ENCODE measurements at regions not wholly inside any gene's neighbourhood (a gene's known extent, or its start where the extent isn't known, plus 50 kb on each side); places are given as distances from the start of the nearest gene placed in this dataset.

- Histone ChIP-seq H3K27me3 (no peaks in the 10 kb centered on the region), H3K9me3 (no peaks in the 10 kb centered on the region)
Observed at GRCh38 chr18:25915907-25916306, 174.5 kb downstream of the SS18 start.

GRCh38 chr18:25898965-25899364 lies 191.4 kb downstream of the SS18 start:
- H3K4me3 ChIP-seq (ENCODE audit: low read depth, low read length): no peak overlapping the region

More at GRCh38 chr18:25915907-25916306, 174.5 kb downstream of the SS18 start:
- no peak for DNase-seq
- no peaks in the 10 kb centered on the region for H3K36me3 ChIP-seq
- 0 out of 2 replicates have a peak, but pooled peaks have one; percentile 12 for TF ChIP-seq CTCF (IDR thresholded peaks at IDR 0.05; ENCODE audit: low read depth, low read length)
- H3K4me1 ChIP-seq: no peaks in the 10 kb centered on the region
- H3K4me3 ChIP-seq (ENCODE audit: low read depth, low read length): no peak overlapping the region

GRCh38 chr18:25896956-25897355 lies 193.5 kb downstream of the SS18 start:
- Histone ChIP-seq H3K36me3 (no peaks in the 10 kb centered on the region), H3K9me3 (no peaks in the 10 kb centered on the region), H3K4me1 (no peaks in the 10 kb centered on the region), H3K27me3 (no peaks in the 10 kb centered on the region), H3K4me3 (ENCODE audit: low read depth, low read length) (no peak overlapping the region)
- DNase-seq: no peak
- TF ChIP-seq CTCF (IDR thresholded peaks at IDR 0.05; ENCODE audit: low read depth, low read length): no peak

More at GRCh38 chr18:25898965-25899364, 191.4 kb downstream of the SS18 start:
- Histone ChIP-seq H3K4me1 (no peaks in the 10 kb centered on the region), H3K9me3 (no peaks in the 10 kb centered on the region), H3K36me3 (no peaks in the 10 kb centered on the region), H3K27me3 (no peaks in the 10 kb centered on the region)
- no peak for TF ChIP-seq CTCF (IDR thresholded peaks at IDR 0.05; ENCODE audit: low read depth, low read length)
- peak; percentile 6 for DNase-seq

GRCh38 chr18:25896178-25896780 lies 194.1 kb downstream of the SS18 start:
- Histone ChIP-seq H3K4me1 (no peaks in the 10 kb centered on the region), H3K27me3 (no peaks in the 10 kb centered on the region), H3K9me3 (no peaks in the 10 kb centered on the region), H3K4me3 (ENCODE audit: low read depth, low read length) (no peak overlapping the region), H3K36me3 (no peaks in the 10 kb centered on the region)
- DNase-seq: peak; percentile 25
- peak; percentile 55 for TF ChIP-seq CTCF (IDR thresholded peaks at IDR 0.05; ENCODE audit: low read depth, low read length)

GRCh38 chr18:25895518-25895917 lies 194.9 kb downstream of the SS18 start:
- Histone ChIP-seq H3K27me3 (no peaks in the 10 kb centered on the region), H3K9me3 (no peaks in the 10 kb centered on the region), H3K4me3 (ENCODE audit: low read depth, low read length) (no peak overlapping the region), H3K36me3 (no peaks in the 10 kb centered on the region), H3K4me1 (no peaks in the 10 kb centered on the region)
- DNase-seq: no peak
- no peak for TF ChIP-seq CTCF (IDR thresholded peaks at IDR 0.05; ENCODE audit: low read depth, low read length)

- no peak for DNase-seq
Observed at GRCh38 chr18:25886283-25886682, 204.1 kb downstream of the SS18 start.

More at GRCh38 chr18:25886283-25886682, 204.1 kb downstream of the SS18 start:
- TF ChIP-seq CTCF (IDR thresholded peaks at IDR 0.05; ENCODE audit: low read depth, low read length): no peak
- no peak overlapping the region for H3K4me3 ChIP-seq (ENCODE audit: low read depth, low read length)
- H3K36me3 ChIP-seq: no peaks in the 10 kb centered on the region
- H3K4me1 ChIP-seq: no peaks in the 10 kb centered on the region
- H3K9me3 ChIP-seq: no peaks in the 10 kb centered on the region
- no peaks in the 10 kb centered on the region for H3K27me3 ChIP-seq
